H9 (cell line): ENCODE measurements at regions not wholly inside any gene's neighbourhood (a gene's known extent, or its start where the extent isn't known, plus 50 kb on each side); places are given as distances from the start of the nearest gene placed in this dataset.

Source experiments
- DNase-seq: peaks from one replicate; pipeline ENCODE4 v3.0.0-alpha.2; 2017
- H2AFZ ChIP-seq: one replicate; pipeline ENCODE4 v1.6.1; 2013; ENCODE audit warnings: mild to moderate bottlenecking, low read length, control low read depth, moderate library complexity
- H2AK5ac ChIP-seq: 2 replicates; pipeline ENCODE4 v1.6.1; 2013; ENCODE audit warnings: low read length, control low read depth, mixed read lengths; ENCODE audit not compliant: insufficient read length
- H2BK120ac ChIP-seq: one replicate; pipeline ENCODE4 v1.6.1; 2013; ENCODE audit warnings: low read depth, mild to moderate bottlenecking, low read length, control low read depth, inconsistent platforms; ENCODE audit not compliant: poor library complexity, severe bottlenecking
- H2BK12ac ChIP-seq: 2 replicates; pipeline ENCODE4 v1.6.1; 2013; ENCODE audit warnings: low read length, control low read depth, mixed read lengths, low read depth; ENCODE audit not compliant: insufficient read length
- H2BK15ac ChIP-seq: 2 replicates; pipeline ENCODE4 v1.6.1; 2013; ENCODE audit warnings: low read depth, low read length, control low read depth
- H2BK20ac ChIP-seq: one replicate; pipeline ENCODE4 v1.6.1; 2013; ENCODE audit warnings: low read depth, mild to moderate bottlenecking, low read length, control low read depth, inconsistent platforms; ENCODE audit not compliant: poor library complexity, severe bottlenecking
- H2BK5ac ChIP-seq: 2 replicates; pipeline ENCODE4 v1.6.1; 2013; ENCODE audit warnings: low read length, control low read depth, mixed read lengths; ENCODE audit not compliant: insufficient read length
- H3K14ac ChIP-seq: 2 replicates; pipeline ENCODE4 v1.6.1; 2013; ENCODE audit warnings: low read length, control low read depth; ENCODE audit not compliant: insufficient read depth
- H3K18ac ChIP-seq: 2 replicates; pipeline ENCODE4 v1.6.1; 2013; ENCODE audit warnings: low read depth, mild to moderate bottlenecking, mixed read lengths, low read length, control low read depth; ENCODE audit not compliant: insufficient read length
- H3K23ac ChIP-seq: 2 replicates; pipeline ENCODE4 v1.6.1; 2013; ENCODE audit warnings: low read length, control low read depth, mixed read lengths, low read depth; ENCODE audit not compliant: insufficient read length
- H3K23me2 ChIP-seq: 2 replicates; pipeline ENCODE4 v1.6.1; 2013; ENCODE audit warnings: low read depth, mild to moderate bottlenecking, mixed read lengths, low read length, control low read depth; ENCODE audit not compliant: insufficient read length, poor library complexity, severe bottlenecking
- H3K27ac ChIP-seq: 2 replicates; pipeline ENCODE4 v1.5.1; 2013; ENCODE audit warnings: low read length, control low read depth, mixed read lengths, low read depth; ENCODE audit not compliant: insufficient read length
- H3K27me3 ChIP-seq: 2 replicates; pipeline ENCODE4 v1.6.1; 2013; ENCODE audit warnings: low read length, control low read depth, inconsistent platforms; ENCODE audit not compliant: insufficient read depth
- H3K4ac ChIP-seq: 2 replicates; pipeline ENCODE4 v1.6.1; 2013; ENCODE audit warnings: low read depth, mild to moderate bottlenecking, control low read depth, inconsistent platforms, low read length, moderate library complexity
- H3K4me1 ChIP-seq: 2 replicates; pipeline ENCODE4 v1.6.1; 2013; ENCODE audit warnings: low read length, control low read depth, inconsistent platforms; ENCODE audit not compliant: insufficient read depth
- H3K4me2 ChIP-seq: 2 replicates; pipeline ENCODE4 v1.6.1; 2013; ENCODE audit warnings: low read length, control low read depth, mixed read lengths; ENCODE audit not compliant: insufficient read length, insufficient read depth
- H3K56ac ChIP-seq: 2 replicates; pipeline ENCODE4 v1.6.1; 2013; ENCODE audit warnings: low read depth, mild to moderate bottlenecking, mixed read lengths, low read length, control low read depth; ENCODE audit not compliant: insufficient read length
- H3K79me1 ChIP-seq: 2 replicates; pipeline ENCODE4 v1.6.1; 2013; ENCODE audit warnings: low read depth, mild to moderate bottlenecking, moderate library complexity, low read length, control low read depth, inconsistent platforms; ENCODE audit not compliant: insufficient read depth, poor library complexity, severe bottlenecking
- H3K79me2 ChIP-seq: 2 replicates; pipeline ENCODE4 v1.6.1; 2013; ENCODE audit warnings: low read length, control low read depth, inconsistent platforms; ENCODE audit not compliant: insufficient read depth
- H3K9ac ChIP-seq: 2 replicates; pipeline ENCODE4 v1.6.1; 2013; ENCODE audit warnings: low read length, control low read depth, mixed read lengths; ENCODE audit not compliant: insufficient read length; ENCODE audit errors: extremely low read depth
- H3K9me3 ChIP-seq: one replicate; pipeline ENCODE4 v1.6.1; 2013; ENCODE audit warnings: low read depth, low read length, inconsistent platforms; ENCODE audit not compliant: control insufficient read depth
- H3T11ph ChIP-seq: one replicate; pipeline ENCODE4 v1.6.1; 2013; ENCODE audit warnings: mild to moderate bottlenecking, low read length, control low read depth, inconsistent platforms
- H4K20me1 ChIP-seq: one replicate; pipeline ENCODE4 v1.6.1; 2013; ENCODE audit not compliant: control insufficient read depth, insufficient read length, insufficient read depth
- H4K5ac ChIP-seq: 2 replicates; pipeline ENCODE4 v1.6.1; 2013; ENCODE audit warnings: low read depth, mild to moderate bottlenecking, mixed read lengths, low read length, control low read depth; ENCODE audit not compliant: insufficient read length
- H4K8ac ChIP-seq: replicated peaks from 2 replicates; pipeline ENCODE4 v1.6.1; 2013; ENCODE audit warnings: low read length, control low read depth, mixed read lengths, low read depth; ENCODE audit not compliant: insufficient read length
- H4K91ac ChIP-seq: 2 replicates; pipeline ENCODE4 v1.6.1; 2013; ENCODE audit warnings: low read depth, mild to moderate bottlenecking, moderate library complexity, mixed read lengths, low read length, control low read depth; ENCODE audit not compliant: insufficient read length
- H3K27ac Mint-ChIP-seq, 3 experiments: 2 replicates in 2 of 3; 3 replicates in 1 of 3; pipeline ENCODE4 v1.8.0; 2020 to 2021; ENCODE audit warnings: mixed read lengths in 3 of 3, mild to moderate bottlenecking in 1 of 3, moderate library complexity in 1 of 3
- H3K27me3 Mint-ChIP-seq: 2 replicates; pipeline ENCODE4 v1.8.0; 2021; ENCODE audit warnings: low read depth, mild to moderate bottlenecking, moderate library complexity, mixed read lengths
- H3K36me3 Mint-ChIP-seq, 3 experiments: 2 replicates in 2 of 3; 3 replicates in 1 of 3; pipeline ENCODE4 v1.8.0; 2020 to 2021; ENCODE audit warnings: low read depth in 3 of 3, mixed read lengths in 3 of 3; ENCODE audit not compliant: insufficient read depth in 1 of 3
- H3K4me1 Mint-ChIP-seq, 2 experiments: 2 replicates each; pipeline ENCODE4 v1.8.0; 2020; ENCODE audit warnings: mixed read lengths in 2 of 2
- H3K4me3 Mint-ChIP-seq, 2 experiments: 2 replicates in 1 of 2; 3 replicates in 1 of 2; pipeline ENCODE4 v1.8.0; 2020 to 2021; ENCODE audit warnings: mild to moderate bottlenecking in 2 of 2, mixed read lengths in 2 of 2, moderate library complexity in 1 of 2
- H3K9me3 Mint-ChIP-seq, 2 experiments: 2 replicates in 1 of 2; 3 replicates in 1 of 2; pipeline ENCODE4 v1.8.0; 2020; ENCODE audit warnings: mild to moderate bottlenecking in 2 of 2, mixed read lengths in 2 of 2, moderate library complexity in 1 of 2
- WGBS: extraction: QIAGEN DNeasy Blood & Tissue Kit; methylation state at CpG from one replicate; pipeline ENCODE4 v1.1.7; 2013; ENCODE audit warnings: missing lambda C conversion rate, low lambda C conversion rate, mixed read lengths; ENCODE audit not compliant: insufficient read length; ENCODE audit errors: extremely low coverage; 5-methylcytosine and 5-hydroxymethylcytosine counted together
- TF ChIP-seq, protein P1 (sequence below): fragments of 200-600 bp; sonication (generic); conservative IDR thresholded peaks from 3 replicates; pipeline ENCODE4 v1.8.0; 2021; ENCODE audit warnings: antibody characterized with exemption, mild to moderate bottlenecking

DNA sequence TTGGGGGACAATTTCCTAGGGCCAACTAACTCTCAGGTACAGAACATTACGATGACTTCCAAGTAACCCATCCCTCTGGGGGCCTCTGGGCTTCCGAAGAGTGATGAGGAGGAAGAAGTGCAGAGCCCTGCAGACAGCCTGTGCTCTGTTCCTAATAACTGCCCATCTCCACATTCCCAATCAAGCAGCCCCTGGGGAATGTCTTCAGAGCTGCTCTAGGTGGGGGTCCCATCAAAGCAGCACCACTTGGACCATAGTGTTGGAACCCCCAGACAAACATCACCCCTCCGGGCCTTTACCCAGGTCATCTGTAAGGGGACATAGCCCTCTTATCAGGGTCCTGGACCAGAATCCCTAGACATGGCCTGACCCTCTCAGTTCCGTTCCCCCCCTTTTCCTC, 357.3 kb downstream of the NPHP4 start:
- Histone ChIP-seq H2AK5ac (no peak overlapping the region), H3K23me2 (no peaks in the 10 kb centered on the region), H3K4ac (no peak overlapping the region), H3K9ac (no peak overlapping the region), H3T11ph (no peak overlapping the region), H3K18ac (no peak overlapping the region), H2AFZ (no peak overlapping the region), H3K27me3 (no peaks in the 10 kb centered on the region), H2BK15ac (no peak overlapping the region), H2BK5ac (no peak overlapping the region), H3K23ac (no peak overlapping the region), H3K4me1 (no peaks in the 10 kb centered on the region), H3K56ac (no peak overlapping the region), H4K5ac (no peak overlapping the region), H4K20me1 (no peaks in the 10 kb centered on the region), H2BK12ac (no peak overlapping the region), H4K8ac (no peak overlapping the region), H3K14ac (no peak overlapping the region), H3K4me2 (no peak overlapping the region), H4K91ac (no peak overlapping the region), H3K9me3 (no peaks in the 10 kb centered on the region), H2BK120ac (no peak overlapping the region), H2BK20ac (no peak overlapping the region), H3K27ac (no peak overlapping the region), H3K79me2 (no peaks in the 10 kb centered on the region), H3K79me1 (no peaks in the 10 kb centered on the region)
- WGBS, result no CpG with 5 or more reads among the region's 4 CpGs
- peaks cover 4 to 9% of the 10 kb centered on the region in 2 experiments; a peak in 3 of 5 replicates for H3K9me3 Mint-ChIP-seq
- no peaks in the 10 kb centered on the region for H3K27me3 Mint-ChIP-seq
- TF ChIP-seq, protein P1, sequence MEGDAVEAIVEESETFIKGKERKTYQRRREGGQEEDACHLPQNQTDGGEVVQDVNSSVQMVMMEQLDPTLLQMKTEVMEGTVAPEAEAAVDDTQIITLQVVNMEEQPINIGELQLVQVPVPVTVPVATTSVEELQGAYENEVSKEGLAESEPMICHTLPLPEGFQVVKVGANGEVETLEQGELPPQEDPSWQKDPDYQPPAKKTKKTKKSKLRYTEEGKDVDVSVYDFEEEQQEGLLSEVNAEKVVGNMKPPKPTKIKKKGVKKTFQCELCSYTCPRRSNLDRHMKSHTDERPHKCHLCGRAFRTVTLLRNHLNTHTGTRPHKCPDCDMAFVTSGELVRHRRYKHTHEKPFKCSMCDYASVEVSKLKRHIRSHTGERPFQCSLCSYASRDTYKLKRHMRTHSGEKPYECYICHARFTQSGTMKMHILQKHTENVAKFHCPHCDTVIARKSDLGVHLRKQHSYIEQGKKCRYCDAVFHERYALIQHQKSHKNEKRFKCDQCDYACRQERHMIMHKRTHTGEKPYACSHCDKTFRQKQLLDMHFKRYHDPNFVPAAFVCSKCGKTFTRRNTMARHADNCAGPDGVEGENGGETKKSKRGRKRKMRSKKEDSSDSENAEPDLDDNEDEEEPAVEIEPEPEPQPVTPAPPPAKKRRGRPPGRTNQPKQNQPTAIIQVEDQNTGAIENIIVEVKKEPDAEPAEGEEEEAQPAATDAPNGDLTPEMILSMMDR, result no peak
- peaks cover 0 to 5% (median 3%) of the 10 kb centered on the region in 3 experiments; a peak in 3 of 7 replicates for H3K36me3 Mint-ChIP-seq
- peaks cover 5 to 6% of the 10 kb centered on the region in 2 experiments for H3K4me1 Mint-ChIP-seq
- H3K4me3 Mint-ChIP-seq, result no peak overlapping the region
- DNase-seq, result no peak
- no peak overlapping the region for H3K27ac Mint-ChIP-seq
